GM12878 (cell line): ENCODE measurements at regions not wholly inside any gene's neighbourhood (a gene's known extent, or its start where the extent isn't known, plus 50 kb on each side); places are given as distances from the start of the nearest gene placed in this dataset.

Experiments
- ATAC-seq: fragments of 200-7000 bp; cut with Tn5 transposase; 3 replicates; pipeline ENCODE4 v1.9.1; 2020; ENCODE audit warnings: mild to moderate bottlenecking, moderate library complexity
- BruUV-seq: library from RNA; stranded (reverse); fragments of 400-500 nt; replicated peaks from 2 replicates; lab custom pipeline; 2021; lab: Mats Ljungman, UMichigan
- CTCF ChIA-PET: fragments of 300-600 bp; sonication (Branson Sonifier 250); formaldehyde crosslinking; extraction: SDS; loops from one replicate; lab custom pipeline; 2021; ENCODE audit warnings: inconsistent platforms; lab: Yijun Ruan, JAX
- POLR2A ChIA-PET: fragments of 350-600 bp; formaldehyde crosslinking; extraction: SDS; loops from one replicate; lab custom pipeline; 2021; ENCODE audit warnings: inconsistent platforms; lab: Charles Lee
- RAD21 ChIA-PET: fragments of 300-600 bp; sonication (Branson Sonifier 250); formaldehyde crosslinking; loops from one replicate; lab custom pipeline; 2023; ENCODE audit warnings: antibody characterized with exemption; ENCODE audit not compliant: unreplicated experiment; lab: Charles Lee
- SMC1A ChIA-PET: fragments of 300-600 bp; sonication (Branson Sonifier 250); formaldehyde crosslinking; loops from one replicate; lab custom pipeline; 2023; ENCODE audit not compliant: unreplicated experiment, uncharacterized antibody; lab: Charles Lee
- DNase-seq: peaks from one replicate; pipeline ENCODE4 v3.0.0-alpha.2; 2011; ENCODE audit warnings: low read depth, low spot score
- FAIRE-seq: peaks from 3 replicates; lab custom pipeline; 2011; peaks lifted over from hg19 to GRCh38; lab: Jason Lieb, UNC
- H2AFZ ChIP-seq: 2 replicates; pipeline ENCODE4 v1.6.0; 2011; ENCODE audit warnings: low read depth, low read length, control low read depth; ENCODE audit not compliant: control insufficient read depth
- H3K27ac ChIP-seq: 2 replicates; pipeline ENCODE4 v1.5.1; 2011; ENCODE audit warnings: control low read depth; ENCODE audit not compliant: control insufficient read depth, insufficient read depth
- H3K27me3 ChIP-seq, 2 experiments: replicated peaks in 1 of 2; 2 replicates each; pipeline versions ENCODE4 v1.6.0 to v1.6.1; 2011; ENCODE audit warnings: low read length in 1 of 2; ENCODE audit not compliant: control insufficient read depth in 2 of 2, insufficient read depth in 2 of 2
- H3K36me3 ChIP-seq, 2 experiments: 2 replicates each; pipeline ENCODE4 v1.5.1; 2011; ENCODE audit warnings: low read length in 1 of 2; ENCODE audit not compliant: control insufficient read depth in 2 of 2, insufficient read depth in 2 of 2
- H3K4me1 ChIP-seq: 2 replicates; pipeline ENCODE4 v1.6.1; 2011; ENCODE audit warnings: mild to moderate bottlenecking, low read length, moderate library complexity, mixed read lengths; ENCODE audit not compliant: control insufficient read depth, insufficient read depth
- H3K4me2 ChIP-seq: 2 replicates; pipeline ENCODE4 v1.6.0; 2011; ENCODE audit warnings: control low read depth; ENCODE audit not compliant: control insufficient read depth, insufficient read depth
- H3K4me3 ChIP-seq: fragments of 200-600 bp; sonication (generic); 2 replicates; pipeline ENCODE4 v1.5.1; 2016
- H3K79me2 ChIP-seq: 2 replicates; pipeline ENCODE4 v1.6.0; 2011; ENCODE audit warnings: low read length; ENCODE audit not compliant: control insufficient read depth, insufficient read depth
- H3K9ac ChIP-seq: 2 replicates; pipeline ENCODE4 v1.8.0; 2011; ENCODE audit warnings: low read length, control low read depth, mixed read lengths; ENCODE audit not compliant: control insufficient read depth, insufficient read depth
- H3K9me3 ChIP-seq: replicated peaks from 3 replicates; pipeline ENCODE4 v1.5.1; 2011; ENCODE audit warnings: mild to moderate bottlenecking, low read length; ENCODE audit not compliant: control insufficient read depth, insufficient read depth
- H4K20me1 ChIP-seq: 2 replicates; pipeline ENCODE4 v1.6.0; 2011; ENCODE audit not compliant: control insufficient read depth, insufficient read depth
- CHD1 ChIP-seq: IDR thresholded peaks from 2 replicates; pipeline ENCODE4 v1.6.1; 2012; ENCODE audit warnings: low read depth, low read length, improper control_type of control experiment
- EP300 ChIP-seq, 2 experiments: fragments of 150-350 bp in 1 of 2; IDR thresholded peaks; 2 replicates each; pipeline ENCODE4 v1.6.1; 2011 to 2012; ENCODE audit warnings: low read depth in 2 of 2, low read length in 2 of 2, borderline replicate concordance in 1 of 2, improper control_type of control experiment in 1 of 2, inconsistent platforms in 1 of 2; ENCODE audit not compliant: control insufficient read depth in 1 of 2
- ETV6 ChIP-seq, 2 experiments: fragments of 450-650 bp in 1 of 2; IDR thresholded peaks in 1 of 2; conservative IDR thresholded peaks in 1 of 2; 2 replicates each; pipeline ENCODE4 v1.6.1; 2014; ENCODE audit warnings: antibody characterized with exemption in 1 of 2, borderline replicate concordance in 1 of 2, low read depth in 1 of 2, mild to moderate bottlenecking in 1 of 2, moderate library complexity in 1 of 2
- KAT2A ChIP-seq: conservative IDR thresholded peaks from 2 replicates; pipeline ENCODE4 v1.6.1; 2011; ENCODE audit warnings: low read depth, low read length; ENCODE audit not compliant: control insufficient read depth
- MXI1 ChIP-seq: fragments of 150-350 bp; IDR thresholded peaks from 2 replicates; pipeline ENCODE4 v1.6.1; 2011; ENCODE audit warnings: low read depth, mild to moderate bottlenecking, inconsistent platforms, low read length, improper control_type of control experiment
- NR2C2 ChIP-seq: IDR thresholded peaks from 2 replicates; pipeline ENCODE4 v1.6.1; 2011; ENCODE audit warnings: borderline replicate concordance, low read depth; ENCODE audit not compliant: control insufficient read depth, insufficient read length
- POLR2A ChIP-seq: IDR thresholded peaks from 2 replicates; pipeline ENCODE4 v1.6.1; 2011; ENCODE audit warnings: low read depth, mild to moderate bottlenecking, low read length
- RBBP5 ChIP-seq: fragments of 200-600 bp; sonication (generic); conservative IDR thresholded peaks from 2 replicates; pipeline ENCODE4 v1.6.1; 2016
- SMAD1 ChIP-seq: fragments of 450-650 bp; IDR thresholded peaks from 2 replicates; pipeline ENCODE4 v1.6.1; 2018; ENCODE audit warnings: mild to moderate bottlenecking, low read depth; ENCODE audit not compliant: partially characterized antibody
- SMAD5 ChIP-seq: IDR thresholded peaks from 2 replicates; pipeline ENCODE4 v1.6.1; 2016; ENCODE audit warnings: antibody characterized with exemption, low read depth
- TAF1 ChIP-seq: IDR thresholded peaks from 2 replicates; pipeline ENCODE4 v1.6.1; 2011; ENCODE audit warnings: mild to moderate bottlenecking, low read depth, low read length, borderline replicate concordance
- YY1 ChIP-seq: IDR thresholded peaks from 2 replicates; pipeline ENCODE4 v1.6.1; 2011; ENCODE audit warnings: low read depth, mild to moderate bottlenecking, low read length
- ZNF622 ChIP-seq: fragments of 450-650 bp; IDR thresholded peaks from 2 replicates; pipeline ENCODE4 v1.6.1; 2017; ENCODE audit warnings: mild to moderate bottlenecking, inconsistent platforms
- ZZZ3 ChIP-seq: IDR thresholded peaks from 2 replicates; pipeline ENCODE4 v1.6.1; 2011; ENCODE audit warnings: low read depth; ENCODE audit not compliant: control insufficient read depth, insufficient read length
- WGBS: methylation state at CpG from one replicate; pipeline ENCODE4 v1.1.6; 2016; ENCODE audit warnings: low lambda C conversion rate; ENCODE audit not compliant: insufficient replicate concordance, insufficient coverage; ENCODE audit errors: missing lambda C conversion rate; 5-methylcytosine and 5-hydroxymethylcytosine counted together
- in situ Hi-C: fragments of 300-500 bp; cut with MboI; formaldehyde crosslinking; loops from 9 replicates; pipeline ENCODE4 v1.14.3; 2018; ENCODE audit warnings: mixed read lengths
- intact Hi-C: fragments of 100-400 bp; cut with micrococcal nuclease; formaldehyde crosslinking; loops from one replicate; pipeline ENCODE4 v1.14.2; 2022; ENCODE audit not compliant: unreplicated experiment
- TF ChIP-seq, protein P1 (sequence below): fragments of 450-650 bp; IDR thresholded peaks from 2 replicates; pipeline ENCODE4 v1.6.1; 2016; ENCODE audit warnings: mild to moderate bottlenecking, moderate library complexity, borderline replicate concordance
- TF ChIP-seq, protein P2 (sequence below): fragments of 450-650 bp; IDR thresholded peaks from 2 replicates; pipeline ENCODE4 v1.6.1; 2017; ENCODE audit warnings: mild to moderate bottlenecking

DNA sequence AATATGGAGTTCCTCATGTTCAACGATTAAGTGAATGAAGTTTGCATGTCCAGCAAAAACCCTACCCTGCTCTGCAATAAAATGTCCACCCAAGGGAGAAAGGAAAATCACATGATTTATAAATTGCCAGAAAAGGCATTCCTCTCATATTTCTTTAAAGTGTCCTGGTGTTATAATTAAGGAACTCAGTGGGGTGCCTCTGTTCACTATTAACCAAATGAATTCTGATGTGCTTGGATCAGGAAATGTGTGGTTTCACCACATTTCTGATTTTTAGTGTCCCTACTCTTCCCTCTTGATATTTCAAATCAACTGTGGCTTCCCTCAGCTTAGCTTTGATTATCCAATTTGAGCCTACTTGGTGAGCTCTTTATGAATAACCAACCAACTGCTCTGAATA, 208.1 kb downstream of the PHLDA1 start:
- H3K9me3 ChIP-seq = no peaks in the 10 kb centered on the region
- H3K4me3 ChIP-seq = no peak overlapping the region
- POLR2A ChIA-PET = no interaction called here
- CTCF ChIA-PET = no interaction called here
- no peaks in the 10 kb centered on the region for H3K4me1 ChIP-seq
- BruUV-seq = no TSS peak
- TF ChIP-seq NR2C2 (no peak), EP300 (IDR thresholded peaks at IDR 0.05; ENCODE audit: borderline replicate concordance in 1 of 2, control insufficient read depth in 1 of 2, low read depth in 2 of 2, low read length in 2 of 2) (no peak), SMAD5 (no peak), ZNF622 (no peak), TAF1 (no peak), KAT2A (no peak), MXI1 (no peak), RBBP5 (no peak), POLR2A (no peak), ZZZ3 (no peak), SMAD1 (no peak), YY1 (no peak), ETV6 (conservative IDR thresholded peaks at IDR 0.05 in 1 of 2, IDR thresholded peaks at IDR 0.05 in 1 of 2; ENCODE audit: borderline replicate concordance in 1 of 2, low read depth in 1 of 2) (no peak), CHD1 (no peak)
- TF ChIP-seq, protein P1, sequence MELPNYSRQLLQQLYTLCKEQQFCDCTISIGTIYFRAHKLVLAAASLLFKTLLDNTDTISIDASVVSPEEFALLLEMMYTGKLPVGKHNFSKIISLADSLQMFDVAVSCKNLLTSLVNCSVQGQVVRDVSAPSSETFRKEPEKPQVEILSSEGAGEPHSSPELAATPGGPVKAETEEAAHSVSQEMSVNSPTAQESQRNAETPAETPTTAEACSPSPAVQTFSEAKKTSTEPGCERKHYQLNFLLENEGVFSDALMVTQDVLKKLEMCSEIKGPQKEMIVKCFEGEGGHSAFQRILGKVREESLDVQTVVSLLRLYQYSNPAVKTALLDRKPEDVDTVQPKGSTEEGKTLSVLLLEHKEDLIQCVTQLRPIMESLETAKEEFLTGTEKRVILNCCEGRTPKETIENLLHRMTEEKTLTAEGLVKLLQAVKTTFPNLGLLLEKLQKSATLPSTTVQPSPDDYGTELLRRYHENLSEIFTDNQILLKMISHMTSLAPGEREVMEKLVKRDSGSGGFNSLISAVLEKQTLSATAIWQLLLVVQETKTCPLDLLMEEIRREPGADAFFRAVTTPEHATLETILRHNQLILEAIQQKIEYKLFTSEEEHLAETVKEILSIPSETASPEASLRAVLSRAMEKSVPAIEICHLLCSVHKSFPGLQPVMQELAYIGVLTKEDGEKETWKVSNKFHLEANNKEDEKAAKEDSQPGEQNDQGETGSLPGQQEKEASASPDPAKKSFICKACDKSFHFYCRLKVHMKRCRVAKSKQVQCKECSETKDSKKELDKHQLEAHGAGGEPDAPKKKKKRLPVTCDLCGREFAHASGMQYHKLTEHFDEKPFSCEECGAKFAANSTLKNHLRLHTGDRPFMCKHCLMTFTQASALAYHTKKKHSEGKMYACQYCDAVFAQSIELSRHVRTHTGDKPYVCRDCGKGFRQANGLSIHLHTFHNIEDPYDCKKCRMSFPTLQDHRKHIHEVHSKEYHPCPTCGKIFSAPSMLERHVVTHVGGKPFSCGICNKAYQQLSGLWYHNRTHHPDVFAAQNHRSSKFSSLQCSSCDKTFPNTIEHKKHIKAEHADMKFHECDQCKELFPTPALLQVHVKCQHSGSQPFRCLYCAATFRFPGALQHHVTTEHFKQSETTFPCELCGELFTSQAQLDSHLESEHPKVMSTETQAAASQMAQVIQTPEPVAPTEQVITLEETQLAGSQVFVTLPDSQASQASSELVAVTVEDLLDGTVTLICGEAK = no peak
- TF ChIP-seq, protein P2, sequence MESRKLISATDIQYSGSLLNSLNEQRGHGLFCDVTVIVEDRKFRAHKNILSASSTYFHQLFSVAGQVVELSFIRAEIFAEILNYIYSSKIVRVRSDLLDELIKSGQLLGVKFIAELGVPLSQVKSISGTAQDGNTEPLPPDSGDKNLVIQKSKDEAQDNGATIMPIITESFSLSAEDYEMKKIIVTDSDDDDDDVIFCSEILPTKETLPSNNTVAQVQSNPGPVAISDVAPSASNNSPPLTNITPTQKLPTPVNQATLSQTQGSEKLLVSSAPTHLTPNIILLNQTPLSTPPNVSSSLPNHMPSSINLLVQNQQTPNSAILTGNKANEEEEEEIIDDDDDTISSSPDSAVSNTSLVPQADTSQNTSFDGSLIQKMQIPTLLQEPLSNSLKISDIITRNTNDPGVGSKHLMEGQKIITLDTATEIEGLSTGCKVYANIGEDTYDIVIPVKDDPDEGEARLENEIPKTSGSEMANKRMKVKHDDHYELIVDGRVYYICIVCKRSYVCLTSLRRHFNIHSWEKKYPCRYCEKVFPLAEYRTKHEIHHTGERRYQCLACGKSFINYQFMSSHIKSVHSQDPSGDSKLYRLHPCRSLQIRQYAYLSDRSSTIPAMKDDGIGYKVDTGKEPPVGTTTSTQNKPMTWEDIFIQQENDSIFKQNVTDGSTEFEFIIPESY = no peak
- intact Hi-C loops = no loop called here
- H3K79me2 ChIP-seq = no peaks in the 10 kb centered on the region
- ATAC-seq (no peak), DNase-seq (no peak), FAIRE-seq (no peak)
- SMC1A ChIA-PET = no interaction called here
- WGBS = 17% methylated on average over 1 of the region's 1 CpG
- H3K27ac ChIP-seq = no peak overlapping the region
- H4K20me1 ChIP-seq = no peaks in the 10 kb centered on the region
- H2AFZ ChIP-seq = no peak overlapping the region
- no peak overlapping the region for H3K9ac ChIP-seq
- RAD21 ChIA-PET = interaction anchor here (1.3 kb wide), 1 partner anchor 208 kb away, joined by 3 read pairs; the partner anchor contains the start of gene PHLDA1
- H3K36me3 ChIP-seq = no peaks in the 10 kb centered on the region
- H3K27me3 ChIP-seq = no peaks in the 10 kb centered on the region
- H3K4me2 ChIP-seq = no peak overlapping the region
- in situ Hi-C loops = no loop called here
